ENCODE measurements at regions not wholly inside any gene's neighbourhood (a gene's known extent, or its start where the extent isn't known, plus 50 kb on each side); places are given as distances from the start of the nearest gene placed in this dataset.

- TF ChIP-seq CTCF (IDR thresholded peaks at IDR 0.05; ENCODE audit: poor library complexity) (no peak), EZH2 (IDR thresholded peaks at IDR 0.05; ENCODE audit: borderline replicate concordance) (no peak), EZH2phosphoT487 (IDR thresholded peaks at IDR 0.05; ENCODE audit: low read depth, severe bottlenecking, unreplicated experiment) (no peak)
These were observed 2476.7 kb downstream of the PCDH9 start for GRCh38 chr13:64753233-64754000.

All from hepatocyte (in vitro differentiated cells).